PC-3 (cell line): ENCODE measurements at regions not wholly inside any gene's neighbourhood (a gene's known extent, or its start where the extent isn't known, plus 50 kb on each side); places are given as distances from the start of the nearest gene placed in this dataset.

Source experiments
- ATAC-seq: fragments of 200-7000 bp; cut with Tn5 transposase; 2 replicates; pipeline ENCODE4 v1.9.1; 2020; ENCODE audit warnings: mild to moderate bottlenecking, moderate library complexity
- BruUV-seq: library from RNA; stranded (reverse); fragments of 400-500 nt; replicated peaks from 2 replicates; lab custom pipeline; 2021; lab: Mats Ljungman, UMichigan
- CTCF ChIA-PET: fragments of 300-600 bp; sonication (Branson Sonifier 250); formaldehyde crosslinking; loops from one replicate; lab custom pipeline; 2022; ENCODE audit warnings: antibody characterized with exemption; lab: Charles Lee
- POLR2A ChIA-PET: fragments of 300-600 bp; sonication (Branson Sonifier 250); formaldehyde crosslinking; loops from one replicate; lab custom pipeline; 2022; ENCODE audit warnings: antibody characterized with exemption; ENCODE audit not compliant: unreplicated experiment; lab: Charles Lee
- DNase-seq: peaks from one replicate; pipeline ENCODE4 v3.0.0-alpha.2; 2015
- H2AFZ ChIP-seq: fragments of 300-600 bp; sonication (generic); 2 replicates; pipeline ENCODE4 v1.6.0; 2016; ENCODE audit warnings: antibody characterized with exemption, low read length
- H3F3A ChIP-seq: fragments of 300-600 bp; sonication (generic); one replicate; pipeline ENCODE4 v1.6.0; 2017; ENCODE audit warnings: antibody characterized with exemption, low read length, control low read depth, mild to moderate bottlenecking; ENCODE audit not compliant: unreplicated experiment
- H3K27ac ChIP-seq: fragments of 300-600 bp; sonication (generic); 2 replicates; pipeline ENCODE4 v1.5.1; 2016; ENCODE audit warnings: mild to moderate bottlenecking, low read length
- H3K27me3 ChIP-seq: fragments of 300-600 bp; sonication (generic); 2 replicates; pipeline ENCODE4 v1.6.1; 2016; ENCODE audit warnings: low read length, mixed read lengths
- H3K36me3 ChIP-seq: fragments of 300-600 bp; sonication (generic); 2 replicates; pipeline ENCODE4 v1.6.1; 2016; ENCODE audit warnings: low read depth, mixed run types, low read length, mixed read lengths
- H3K4me1 ChIP-seq: fragments of 300-600 bp; sonication (generic); 2 replicates; pipeline ENCODE4 v1.5.1; 2016; ENCODE audit warnings: low read length; ENCODE audit not compliant: insufficient read depth
- H3K4me2 ChIP-seq: fragments of 300-600 bp; sonication (generic); 2 replicates; pipeline ENCODE4 v1.6.0; 2016; ENCODE audit warnings: low read length
- H3K4me3 ChIP-seq: fragments of 300-600 bp; sonication (generic); 2 replicates; pipeline ENCODE4 v1.5.1; 2016; ENCODE audit warnings: mild to moderate bottlenecking, low read length, mixed read lengths
- H3K79me2 ChIP-seq: fragments of 300-600 bp; sonication (generic); 2 replicates; pipeline ENCODE4 v1.6.1; 2017; ENCODE audit warnings: low read length, mixed read lengths
- H3K9ac ChIP-seq: fragments of 300-600 bp; sonication (generic); 2 replicates; pipeline ENCODE4 v1.6.0; 2016; ENCODE audit warnings: mild to moderate bottlenecking, low read length
- H3K9me2 ChIP-seq: fragments of 300-600 bp; sonication (generic); replicated peaks from 2 replicates; pipeline ENCODE4 v1.6.1; 2016; ENCODE audit warnings: mixed run types, low read length, mixed read lengths
- H3K9me3 ChIP-seq: fragments of 300-600 bp; sonication (generic); 2 replicates; pipeline ENCODE4 v1.6.1; 2016; ENCODE audit warnings: low read length, mixed read lengths
- H4K20me1 ChIP-seq: fragments of 300-600 bp; sonication (generic); 2 replicates; pipeline ENCODE4 v1.6.1; 2016; ENCODE audit warnings: low read length, mixed read lengths
- EZH2 ChIP-seq: fragments of 300-600 bp; sonication (generic); IDR thresholded peaks from one replicate; pipeline ENCODE4 v1.6.1; 2017; ENCODE audit warnings: antibody characterized with exemption, mild to moderate bottlenecking, low read length; ENCODE audit not compliant: unreplicated experiment
- EZH2phosphoT487 ChIP-seq: fragments of 300-600 bp; sonication (generic); IDR thresholded peaks from 2 replicates; pipeline ENCODE4 v1.6.1; 2018; ENCODE audit warnings: mild to moderate bottlenecking, antibody characterized with exemption, low read length, borderline replicate concordance
- intact Hi-C: fragments of 100-400 bp; cut with micrococcal nuclease; formaldehyde crosslinking; loops from 2 replicates; pipeline ENCODE4 v1.9.0; 2023
- TF ChIP-seq, protein P1 (sequence below): fragments of 300-600 bp; sonication (generic); conservative IDR thresholded peaks from 2 replicates; pipeline ENCODE4 v1.5.1; 2017; ENCODE audit warnings: antibody characterized with exemption, low read depth, mild to moderate bottlenecking, low read length

DNA sequence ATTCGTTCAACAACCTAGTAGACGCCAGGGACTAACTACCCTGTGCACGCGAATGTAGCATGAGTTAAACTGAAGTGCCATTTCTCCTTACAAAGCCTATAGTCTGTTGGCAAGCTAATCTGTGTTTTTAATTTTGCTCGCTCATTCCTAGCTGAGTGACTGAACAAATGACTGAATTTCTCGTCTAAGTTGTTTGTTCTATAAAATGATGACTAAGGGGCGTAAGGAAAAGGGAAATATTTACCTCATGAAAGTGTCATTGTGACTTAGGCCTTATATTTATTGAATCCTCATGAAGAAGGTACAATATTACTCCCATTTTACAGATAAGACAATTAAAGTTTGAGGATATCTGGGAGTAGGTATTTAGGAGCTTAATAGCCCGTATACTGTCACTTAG is 818.3 kb upstream of the ALCAM start:
- H3K9ac ChIP-seq = no peak overlapping the region
- no peaks in the 10 kb centered on the region for H4K20me1 ChIP-seq
- H3K36me3 ChIP-seq = no peaks in the 10 kb centered on the region
- CTCF ChIA-PET = interaction anchor here (0.6 kb wide), 1 partner anchor 1148 kb away, joined by 3 read pairs; no protein-coding TSS in a partner anchor
- peaks cover 17% of the 10 kb centered on the region for H3K4me1 ChIP-seq
- no peaks in the 10 kb centered on the region for H3F3A ChIP-seq
- no peaks in the 10 kb centered on the region for H3K27me3 ChIP-seq
- POLR2A ChIA-PET = interaction anchor here (0.5 kb wide), 1 partner anchor 803 kb away, joined by 6 read pairs; no protein-coding TSS in a partner anchor
- intact Hi-C loops = no loop called here
- peak overlapping the region; percentile 1; the same call in 1 of the 2 replicates for H3K4me2 ChIP-seq
- H3K79me2 ChIP-seq = no peaks in the 10 kb centered on the region
- no peaks in the 10 kb centered on the region for H3K9me3 ChIP-seq
- BruUV-seq = no TSS peak
- DNase-seq (peak; percentile 58), ATAC-seq (peak; percentile 73)
- no peak overlapping the region for H2AFZ ChIP-seq
- H3K9me2 ChIP-seq = no peaks in the 10 kb centered on the region
- TF ChIP-seq EZH2 (no peak), EZH2phosphoT487 (no peak)
- TF ChIP-seq, protein P1, sequence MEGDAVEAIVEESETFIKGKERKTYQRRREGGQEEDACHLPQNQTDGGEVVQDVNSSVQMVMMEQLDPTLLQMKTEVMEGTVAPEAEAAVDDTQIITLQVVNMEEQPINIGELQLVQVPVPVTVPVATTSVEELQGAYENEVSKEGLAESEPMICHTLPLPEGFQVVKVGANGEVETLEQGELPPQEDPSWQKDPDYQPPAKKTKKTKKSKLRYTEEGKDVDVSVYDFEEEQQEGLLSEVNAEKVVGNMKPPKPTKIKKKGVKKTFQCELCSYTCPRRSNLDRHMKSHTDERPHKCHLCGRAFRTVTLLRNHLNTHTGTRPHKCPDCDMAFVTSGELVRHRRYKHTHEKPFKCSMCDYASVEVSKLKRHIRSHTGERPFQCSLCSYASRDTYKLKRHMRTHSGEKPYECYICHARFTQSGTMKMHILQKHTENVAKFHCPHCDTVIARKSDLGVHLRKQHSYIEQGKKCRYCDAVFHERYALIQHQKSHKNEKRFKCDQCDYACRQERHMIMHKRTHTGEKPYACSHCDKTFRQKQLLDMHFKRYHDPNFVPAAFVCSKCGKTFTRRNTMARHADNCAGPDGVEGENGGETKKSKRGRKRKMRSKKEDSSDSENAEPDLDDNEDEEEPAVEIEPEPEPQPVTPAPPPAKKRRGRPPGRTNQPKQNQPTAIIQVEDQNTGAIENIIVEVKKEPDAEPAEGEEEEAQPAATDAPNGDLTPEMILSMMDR = no peak
- H3K27ac ChIP-seq = no peak overlapping the region
- H3K4me3 ChIP-seq = no peak overlapping the region

DNA sequence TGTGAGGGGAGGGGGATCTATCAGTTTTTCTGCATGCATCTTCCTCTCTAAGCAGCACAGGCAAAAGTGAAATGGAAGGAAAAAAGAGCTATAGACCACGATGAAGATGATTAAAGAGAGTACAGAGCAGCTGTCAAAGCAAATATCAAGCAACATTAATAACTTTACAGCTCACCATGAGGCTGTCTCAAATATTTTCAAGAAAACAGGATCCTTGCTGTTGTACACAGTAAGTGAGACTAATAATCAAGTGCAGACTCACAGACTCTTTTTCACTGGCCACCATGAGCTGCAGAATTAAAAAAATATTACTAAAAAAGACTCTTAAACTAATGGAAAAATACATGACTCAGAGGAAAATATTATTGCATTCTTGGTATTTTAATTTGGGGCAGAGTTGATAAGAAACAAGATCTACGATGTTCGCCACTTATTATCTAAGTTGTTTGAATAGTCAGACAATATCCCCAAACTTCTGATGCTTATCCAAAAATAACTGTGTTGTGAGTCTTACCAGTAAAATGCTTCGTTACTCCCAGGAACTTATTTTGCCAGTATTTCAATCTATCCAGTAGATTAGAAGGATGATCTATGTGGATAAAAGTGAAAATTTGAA is 817.5 kb upstream of the ALCAM start:
- no peaks in the 10 kb centered on the region for H3K9me3 ChIP-seq
- 0 out of 2 replicates have a peak overlapping the region, but pooled peaks have one; percentile 9 for H3K4me2 ChIP-seq
- no peak overlapping the region for H3K4me3 ChIP-seq
- TF ChIP-seq EZH2phosphoT487 (no peak), EZH2 (no peak)
- TF ChIP-seq, protein P1 = no peak
- CTCF ChIA-PET = interaction anchor here (0.6 kb wide), 2 partner anchors 336 to 1147 kb away, joined by 3 read pairs; no protein-coding TSS in a partner anchor
- no peaks in the 10 kb centered on the region for H3K36me3 ChIP-seq
- H4K20me1 ChIP-seq = no peaks in the 10 kb centered on the region
- intact Hi-C loops = no loop called here
- no peaks in the 10 kb centered on the region for H3K79me2 ChIP-seq
- no peaks in the 10 kb centered on the region for H3K9me2 ChIP-seq
- DNase-seq (peak; percentile 16), ATAC-seq (peak; percentile 60)
- POLR2A ChIA-PET = interaction anchor here (0.7 kb wide), 1 partner anchor 50 kb away, joined by 3 read pairs; no protein-coding TSS in a partner anchor
- no peaks in the 10 kb centered on the region for H3K27me3 ChIP-seq
- H3K4me1 ChIP-seq = peaks cover 17% of the 10 kb centered on the region
- H3K9ac ChIP-seq = no peak overlapping the region
- BruUV-seq = no TSS peak
- H2AFZ ChIP-seq = no peak overlapping the region
- no peak overlapping the region for H3K27ac ChIP-seq
- H3F3A ChIP-seq = no peaks in the 10 kb centered on the region

DNA sequence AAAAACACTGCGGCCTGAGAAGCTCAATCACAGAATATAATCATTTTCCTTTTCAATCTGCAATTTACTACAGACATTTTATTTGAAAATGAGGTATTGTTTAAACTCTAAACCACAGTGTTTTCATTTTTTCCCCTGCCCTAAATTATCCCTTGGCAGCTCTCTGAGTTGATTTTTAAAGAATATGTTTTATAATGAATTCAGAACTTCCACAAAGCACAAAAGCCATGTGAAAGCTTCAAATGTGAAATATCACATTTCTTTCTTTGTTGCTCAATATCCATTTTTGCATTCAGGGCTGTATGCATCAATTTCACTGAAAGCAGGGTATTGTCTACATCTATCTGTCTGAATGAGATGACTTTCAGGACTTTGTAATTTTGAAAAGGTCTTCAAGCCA is 813.6 kb upstream of the ALCAM start:
- TF ChIP-seq EZH2 (no peak), EZH2phosphoT487 (no peak)
- TF ChIP-seq, protein P1 = no peak
- Histone ChIP-seq H3K4me2 (no peak overlapping the region), H3K9me2 (no peaks in the 10 kb centered on the region), H3F3A (no peaks in the 10 kb centered on the region), H3K9ac (no peak overlapping the region), H3K79me2 (no peaks in the 10 kb centered on the region), H2AFZ (no peak overlapping the region), H3K27me3 (no peaks in the 10 kb centered on the region), H3K36me3 (no peaks in the 10 kb centered on the region), H4K20me1 (no peaks in the 10 kb centered on the region), H3K4me3 (no peak overlapping the region), H3K9me3 (no peaks in the 10 kb centered on the region), H3K27ac (no peak overlapping the region), H3K4me1 (peaks cover 15% of the 10 kb centered on the region)
- DNase-seq (no peak), ATAC-seq (no peak)
- POLR2A ChIA-PET = no interaction called here
- no TSS peak for BruUV-seq
- intact Hi-C loops = no loop called here
- CTCF ChIA-PET = no interaction called here
